ENCODE measurements at regions not wholly inside any gene's neighbourhood (a gene's known extent, or its start where the extent isn't known, plus 50 kb on each side); places are given as distances from the start of the nearest gene placed in this dataset.
"Not testable (repeated sequence)": the region's sequence is repeated elsewhere in the genome, so short reads cannot be mapped to it uniquely, and the experiment has no call there.

GRCh38 chr10:2777666-2778355, 289.5 kb upstream of the PFKP start:
- no peak for DNase-seq

GRCh38 chr10:2772816-2773631, 294.3 kb upstream of the PFKP start:
- DNase-seq = no peak

GRCh38 chr10:2772135-2772534, 295.2 kb upstream of the PFKP start:
- DNase-seq = no peak

- DNase-seq = not testable (repeated sequence)
These were observed 300.1 kb upstream of the PFKP start for GRCh38 chr10:2767293-2767692.

- no peak for DNase-seq
These were observed 305.4 kb upstream of the PFKP start for GRCh38 chr10:2761971-2762370.

- no peak for DNase-seq
These were observed 306.0 kb upstream of the PFKP start for GRCh38 chr10:2761311-2761710.

GRCh38 chr10:2760736-2761135, 306.6 kb upstream of the PFKP start:
- no peak for DNase-seq

GRCh38 chr10:2759233-2759632, 308.1 kb upstream of the PFKP start:
- DNase-seq = no peak

- no peak for DNase-seq
These were observed 312.4 kb upstream of the PFKP start for GRCh38 chr10:2754943-2755342.

GRCh38 chr10:2748287-2748686, 319.1 kb upstream of the PFKP start:
- DNase-seq = no peak

- DNase-seq = no peak
These were observed 320.7 kb upstream of the PFKP start for GRCh38 chr10:2746638-2747037.

- no peak for DNase-seq
These were observed 321.7 kb upstream of the PFKP start for GRCh38 chr10:2745666-2746065.

- DNase-seq = no peak
These were observed 322.7 kb upstream of the PFKP start for GRCh38 chr10:2744547-2745200.

- no peak for DNase-seq
These were observed 332.7 kb upstream of the PFKP start for GRCh38 chr10:2734603-2735002.

GRCh38 chr10:2733278-2733963, 333.9 kb upstream of the PFKP start:
- DNase-seq = no peak

- no peak for DNase-seq
These were observed 335.4 kb upstream of the PFKP start for GRCh38 chr10:2731940-2732339.

- no peak for DNase-seq
These were observed 338.2 kb upstream of the PFKP start for GRCh38 chr10:2729197-2729596.

- no peak for DNase-seq
These were observed 339.3 kb upstream of the PFKP start for GRCh38 chr10:2728087-2728486.

- DNase-seq = no peak
These were observed 350.8 kb upstream of the PFKP start for GRCh38 chr10:2716596-2716995.

- no peak for DNase-seq
These were observed 352.8 kb upstream of the PFKP start for GRCh38 chr10:2714597-2714996.

- no peak for DNase-seq
These were observed 363.4 kb upstream of the PFKP start for GRCh38 chr10:2703953-2704352.

GRCh38 chr10:2701802-2702201, 365.5 kb upstream of the PFKP start:
- no peak for DNase-seq

GRCh38 chr10:2700626-2701305, 366.6 kb upstream of the PFKP start:
- no peak for DNase-seq

All from DMS 273 treated with DMSO at 0.1 percent for 48 hours (cell line).